Retinal pigment epithelial cell (primary cell): ENCODE measurements at regions not wholly inside any gene's neighbourhood (a gene's known extent, or its start where the extent isn't known, plus 50 kb on each side); places are given as distances from the start of the nearest gene placed in this dataset.

Experiments used
- DNase-seq: peaks from one replicate; pipeline ENCODE4 v3.0.0-alpha.2; 2010; ENCODE audit warnings: low read depth
- H3K4me3 ChIP-seq: 2 replicates; pipeline ENCODE4 v1.5.1; 2011; ENCODE audit warnings: mild to moderate bottlenecking, low read length, control low read depth, moderate library complexity
- CTCF ChIP-seq: conservative IDR thresholded peaks from 2 replicates; pipeline ENCODE4 v1.5.1; 2011; ENCODE audit warnings: low read depth, low read length, control low read depth, inconsistent platforms

- no peak for DNase-seq
- no peak overlapping the region for H3K4me3 ChIP-seq
- no peak for TF ChIP-seq CTCF
Measured at GRCh38 chr1:193377472-193377871, 191.1 kb upstream of the B3GALT2 start.

- H3K4me3 ChIP-seq, result no peak overlapping the region
- TF ChIP-seq CTCF, result no peak
- DNase-seq, result no peak
Measured at GRCh38 chr1:193372553-193372952, 186.1 kb upstream of the B3GALT2 start.

GRCh38 chr1:193368302-193368701 lies 181.9 kb upstream of the B3GALT2 start:
- no peak overlapping the region for H3K4me3 ChIP-seq
- no peak for DNase-seq
- no peak for TF ChIP-seq CTCF

GRCh38 chr1:193367863-193368262 lies 181.4 kb upstream of the B3GALT2 start:
- no peak overlapping the region for H3K4me3 ChIP-seq
- no peak for DNase-seq
- no peak for TF ChIP-seq CTCF

GRCh38 chr1:193366764-193367507 lies 180.5 kb upstream of the B3GALT2 start:
- DNase-seq, result no peak
- TF ChIP-seq CTCF, result no peak
- H3K4me3 ChIP-seq, result no peak overlapping the region

GRCh38 chr1:193365966-193366365 lies 179.6 kb upstream of the B3GALT2 start:
- H3K4me3 ChIP-seq, result no peak overlapping the region
- no peak for DNase-seq
- TF ChIP-seq CTCF, result no peak

- TF ChIP-seq CTCF, result no peak
- no peak for DNase-seq
- H3K4me3 ChIP-seq, result no peak overlapping the region
Measured at GRCh38 chr1:193359631-193360030, 173.2 kb upstream of the B3GALT2 start.
